Coronary artery (tissue), 2 donors: ENCODE measurements at regions not wholly inside any gene's neighbourhood (a gene's known extent, or its start where the extent isn't known, plus 50 kb on each side); places are given as distances from the start of the nearest gene placed in this dataset.

Source experiments
- DNase-seq: peaks from one replicate; pipeline ENCODE4 v3.0.0-alpha.2; 2017; ENCODE audit warnings: low spot score
- H3K27ac ChIP-seq, 2 donors: fragments of 200-600 bp; sonication (generic); one replicate each; pipeline ENCODE4 v1.5.1; 2016 to 2019
- H3K4me3 ChIP-seq: fragments of 200-600 bp; sonication (generic); 2 replicates; pipeline ENCODE4 v1.5.1; 2016; ENCODE audit warnings: mild to moderate bottlenecking, moderate library complexity
- CTCF ChIP-seq: fragments of 200-600 bp; sonication (generic); IDR thresholded peaks from one replicate; pipeline ENCODE4 v1.5.1; 2019; ENCODE audit warnings: antibody characterized with exemption

DNA sequence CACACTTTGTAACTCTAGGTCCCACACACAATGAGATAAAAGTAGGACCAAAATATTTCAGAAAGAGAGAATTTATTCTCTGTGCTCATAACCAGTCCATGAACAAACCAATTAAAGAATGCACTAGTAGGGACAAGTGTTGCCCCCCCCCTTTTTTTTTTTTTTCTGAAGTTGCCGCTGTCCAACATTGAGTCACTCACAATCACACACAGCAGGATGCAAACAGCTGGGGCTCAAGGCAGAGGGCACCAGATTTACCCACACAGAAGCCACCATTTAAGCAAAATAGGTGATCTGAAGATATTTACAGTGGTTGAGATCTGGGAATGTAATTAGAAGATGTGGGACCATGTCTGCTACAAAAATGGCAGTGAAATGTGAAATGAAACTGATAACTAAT, 850.9 kb upstream of the SLIT2 start:
- H3K27ac ChIP-seq: no peak overlapping the region
- TF ChIP-seq CTCF: no peak
- DNase-seq: no peak
- H3K4me3 ChIP-seq: no peak overlapping the region

DNA sequence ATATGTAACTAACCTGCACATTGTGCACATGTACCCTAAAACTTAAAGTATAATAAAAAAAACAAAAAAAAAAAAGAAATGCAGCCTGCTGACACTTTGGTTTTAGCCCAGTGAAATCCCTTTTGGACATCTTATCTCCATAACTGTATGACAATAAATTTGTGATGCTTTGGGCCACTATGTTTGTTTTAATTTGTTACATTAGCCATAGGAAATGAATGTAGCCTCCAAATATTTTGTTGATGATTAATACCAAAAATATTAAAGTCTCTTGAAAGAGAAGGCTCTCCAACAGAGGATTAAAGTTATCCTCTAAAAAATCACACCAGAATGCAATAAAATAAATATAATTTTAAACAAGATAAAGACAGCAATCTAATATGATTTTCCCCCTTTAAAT, 852.7 kb upstream of the SLIT2 start:
- Histone ChIP-seq H3K27ac (no peak overlapping the region), H3K4me3 (no peak overlapping the region)
- no peak for TF ChIP-seq CTCF
- no peak for DNase-seq

DNA sequence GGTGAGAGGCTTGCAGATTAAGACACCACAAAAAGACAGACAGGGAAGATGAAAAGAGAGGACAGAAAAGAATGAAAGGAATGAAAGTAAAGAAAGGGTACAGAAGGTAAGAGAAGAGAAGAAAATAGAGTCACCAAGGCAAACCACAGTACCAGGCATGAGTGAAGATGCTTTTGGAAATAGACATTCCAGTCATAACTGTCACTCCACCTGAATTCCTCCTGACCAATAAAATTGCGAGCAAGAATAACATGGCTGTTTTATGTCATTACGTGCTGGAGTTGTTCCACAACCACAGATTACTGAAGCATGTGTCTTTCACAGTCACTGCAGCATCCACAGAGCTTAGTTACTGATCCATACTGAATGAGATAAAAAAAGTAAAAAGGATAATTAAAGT, 864.9 kb upstream of the SLIT2 start:
- no peak for DNase-seq
- H3K27ac ChIP-seq: no peak overlapping the region
- no peak overlapping the region for H3K4me3 ChIP-seq
- TF ChIP-seq CTCF: no peak

- TF ChIP-seq CTCF: no peak
- no peak for DNase-seq
- no peak overlapping the region for H3K27ac ChIP-seq
- no peak overlapping the region for H3K4me3 ChIP-seq
These were observed 868.5 kb upstream of the SLIT2 start for GRCh38 chr4:19382993-19383756.

DNA sequence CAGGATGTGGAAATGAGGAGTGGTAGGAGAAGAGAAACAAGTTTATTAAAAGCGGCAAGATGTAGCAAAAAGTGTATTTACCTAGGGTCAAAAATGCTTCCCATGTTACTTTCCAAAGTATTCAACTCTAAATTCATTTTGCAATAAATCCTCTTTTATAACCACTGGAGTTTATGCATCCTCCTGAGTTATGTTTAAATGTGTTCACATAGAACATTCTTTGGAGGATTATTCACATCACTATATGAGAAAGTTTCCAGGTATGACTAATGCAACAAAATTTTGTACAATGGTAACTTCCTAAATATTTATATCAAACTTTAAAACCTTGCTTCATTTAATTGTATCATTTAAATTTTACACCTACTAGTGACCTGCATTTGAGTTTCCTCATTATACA, 870.6 kb upstream of the SLIT2 start:
- TF ChIP-seq CTCF: no peak

GRCh38 chr4:19380600-19380999, 871.1 kb upstream of the SLIT2 start:
- DNase-seq: no peak
- no peak for TF ChIP-seq CTCF
- no peak overlapping the region for H3K4me3 ChIP-seq
- no peak overlapping the region for H3K27ac ChIP-seq

More for the DNA sequence above, 870.6 kb upstream of the SLIT2 start:
- no peak for DNase-seq
- H3K27ac ChIP-seq: no peak overlapping the region
- H3K4me3 ChIP-seq: no peak overlapping the region

DNA sequence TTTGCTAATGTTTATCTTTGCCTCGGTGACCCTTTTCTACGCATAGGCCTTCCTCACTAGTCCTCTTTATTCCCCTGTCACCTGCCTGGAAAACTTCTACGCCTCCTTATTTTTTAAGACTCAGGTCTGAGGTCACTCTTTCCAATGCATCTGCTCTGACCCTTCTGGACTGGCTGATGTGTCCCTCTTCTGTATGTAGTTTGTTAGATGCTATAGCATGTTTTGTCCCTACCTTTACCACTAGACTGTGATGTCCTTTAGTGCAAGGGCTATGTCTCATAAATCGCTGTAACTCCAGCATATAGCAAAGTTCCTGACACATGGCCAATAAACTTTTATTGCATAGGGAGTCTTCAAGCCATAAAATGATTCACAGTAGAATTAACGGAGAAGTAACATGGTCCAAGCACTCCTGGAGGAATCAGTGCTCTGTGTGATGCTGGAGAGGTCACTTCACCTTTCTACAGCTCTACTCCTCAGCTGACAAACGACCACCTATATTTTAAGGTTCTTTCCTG, 872.5 kb upstream of the SLIT2 start:
- TF ChIP-seq CTCF: no peak
- Histone ChIP-seq H3K27ac (no peak overlapping the region), H3K4me3 (no peak overlapping the region)
- no peak for DNase-seq
